Osteoblast (primary cell): ENCODE measurements at regions not wholly inside any gene's neighbourhood (a gene's known extent, or its start where the extent isn't known, plus 50 kb on each side); places are given as distances from the start of the nearest gene placed in this dataset.
"Not testable (repeated sequence)": the region's sequence is repeated elsewhere in the genome, so short reads cannot be mapped to it uniquely, and the experiment has no call there.

Experiments used
- DNase-seq: peaks from one replicate; pipeline ENCODE4 v3.0.0; 2011; ENCODE audit warnings: low spot score, mixed read lengths; ENCODE audit not compliant: insufficient read length; ENCODE audit errors: missing footprints
- H2AFZ ChIP-seq: 2 replicates; pipeline ENCODE4 v1.6.0; 2011; ENCODE audit warnings: mild to moderate bottlenecking, low read length
- H3K27ac ChIP-seq: 2 replicates; pipeline ENCODE4 v1.5.1; 2011; ENCODE audit warnings: mild to moderate bottlenecking, low read depth, low read length, moderate library complexity
- H3K27me3 ChIP-seq: 2 replicates; pipeline ENCODE4 v1.6.0; 2012; ENCODE audit warnings: mild to moderate bottlenecking, control low read depth, inconsistent platforms, low read length, moderate library complexity; ENCODE audit not compliant: insufficient read depth
- H3K36me3 ChIP-seq: 2 replicates; pipeline ENCODE4 v1.5.1; 2011; ENCODE audit warnings: mild to moderate bottlenecking, low read length, control low read depth, moderate library complexity; ENCODE audit not compliant: insufficient read depth
- H3K4me1 ChIP-seq: 2 replicates; pipeline ENCODE4 v1.5.1; 2011; ENCODE audit warnings: mild to moderate bottlenecking, low read length, control low read depth, moderate library complexity; ENCODE audit not compliant: insufficient read depth
- H3K4me2 ChIP-seq: 2 replicates; pipeline ENCODE4 v1.6.0; 2011; ENCODE audit warnings: mild to moderate bottlenecking, low read length; ENCODE audit not compliant: insufficient read depth
- H3K4me3 ChIP-seq: fragments of 200-600 bp; sonication (generic); 3 replicates; pipeline ENCODE4 v1.5.1; 2012; ENCODE audit warnings: mild to moderate bottlenecking, low read length, inconsistent platforms; ENCODE audit not compliant: insufficient read depth
- H3K79me2 ChIP-seq: 2 replicates; pipeline ENCODE4 v1.6.0; 2012; ENCODE audit warnings: mild to moderate bottlenecking, low read length, control low read depth, inconsistent platforms; ENCODE audit not compliant: insufficient read depth
- H3K9me3 ChIP-seq: 2 replicates; pipeline ENCODE4 v1.5.1; 2011; ENCODE audit warnings: low read depth, low read length, control low read depth
- H4K20me1 ChIP-seq: 2 replicates; pipeline ENCODE4 v1.6.0; 2012; ENCODE audit warnings: mild to moderate bottlenecking, low read length, control low read depth; ENCODE audit not compliant: insufficient read depth
- TF ChIP-seq, protein P1 (sequence below): IDR thresholded peaks from 2 replicates; pipeline ENCODE4 v1.5.1; 2011; ENCODE audit warnings: mild to moderate bottlenecking, low read depth, low read length, moderate library complexity; ENCODE audit errors: extremely low read depth

DNA sequence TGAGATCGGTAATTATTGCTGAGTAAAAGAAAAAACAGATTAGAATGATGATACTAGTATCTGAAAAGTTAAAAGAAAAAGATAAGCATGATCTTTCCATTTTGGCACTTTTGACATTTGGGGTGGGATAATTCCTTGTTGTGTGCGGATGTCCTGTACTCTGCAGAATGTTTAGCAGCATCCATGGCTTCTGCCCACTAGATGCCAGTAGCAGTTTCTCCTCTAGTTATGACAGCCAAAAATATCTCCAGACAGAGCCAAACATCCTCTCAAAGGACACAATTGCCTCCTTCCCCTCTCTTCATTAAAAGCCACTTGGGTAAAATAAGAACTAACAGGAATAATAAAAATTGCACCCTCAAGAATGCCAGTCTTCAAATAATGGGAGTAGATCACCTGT is 468.8 kb upstream of the GRM7 start:
- H3K27me3 ChIP-seq: no peaks in the 10 kb centered on the region

DNA sequence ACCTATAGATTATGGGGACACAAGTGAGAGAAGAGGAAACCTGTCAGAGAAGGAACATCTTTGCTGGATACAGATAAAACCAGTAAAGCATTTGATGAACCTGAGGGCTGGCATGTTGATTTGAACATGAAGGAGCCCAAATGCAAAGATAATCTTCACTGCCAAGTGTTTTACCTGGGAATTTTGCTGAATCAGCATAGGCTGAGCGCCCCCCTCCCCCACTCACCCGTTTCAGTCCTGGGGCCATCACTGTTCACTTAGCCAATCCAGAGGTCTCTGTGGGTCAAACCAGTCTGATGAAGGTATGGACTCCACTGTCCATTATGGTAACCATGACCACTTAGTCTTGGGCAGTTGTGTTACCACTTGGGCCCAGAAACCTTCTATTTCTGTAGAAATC is 466.0 kb upstream of the GRM7 start:
- TF ChIP-seq, protein P1, sequence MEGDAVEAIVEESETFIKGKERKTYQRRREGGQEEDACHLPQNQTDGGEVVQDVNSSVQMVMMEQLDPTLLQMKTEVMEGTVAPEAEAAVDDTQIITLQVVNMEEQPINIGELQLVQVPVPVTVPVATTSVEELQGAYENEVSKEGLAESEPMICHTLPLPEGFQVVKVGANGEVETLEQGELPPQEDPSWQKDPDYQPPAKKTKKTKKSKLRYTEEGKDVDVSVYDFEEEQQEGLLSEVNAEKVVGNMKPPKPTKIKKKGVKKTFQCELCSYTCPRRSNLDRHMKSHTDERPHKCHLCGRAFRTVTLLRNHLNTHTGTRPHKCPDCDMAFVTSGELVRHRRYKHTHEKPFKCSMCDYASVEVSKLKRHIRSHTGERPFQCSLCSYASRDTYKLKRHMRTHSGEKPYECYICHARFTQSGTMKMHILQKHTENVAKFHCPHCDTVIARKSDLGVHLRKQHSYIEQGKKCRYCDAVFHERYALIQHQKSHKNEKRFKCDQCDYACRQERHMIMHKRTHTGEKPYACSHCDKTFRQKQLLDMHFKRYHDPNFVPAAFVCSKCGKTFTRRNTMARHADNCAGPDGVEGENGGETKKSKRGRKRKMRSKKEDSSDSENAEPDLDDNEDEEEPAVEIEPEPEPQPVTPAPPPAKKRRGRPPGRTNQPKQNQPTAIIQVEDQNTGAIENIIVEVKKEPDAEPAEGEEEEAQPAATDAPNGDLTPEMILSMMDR: no peak

More for the DNA sequence above, 468.8 kb upstream of the GRM7 start:
- H2AFZ ChIP-seq: no peak overlapping the region
- TF ChIP-seq, protein P1: no peak
- H3K36me3 ChIP-seq: no peaks in the 10 kb centered on the region
- no peak overlapping the region for H3K4me2 ChIP-seq
- no peaks in the 10 kb centered on the region for H3K79me2 ChIP-seq
- H3K9me3 ChIP-seq: no peaks in the 10 kb centered on the region
- no peak overlapping the region for H3K4me3 ChIP-seq
- no peaks in the 10 kb centered on the region for H3K4me1 ChIP-seq
- H3K27ac ChIP-seq: no peak overlapping the region
- no peaks in the 10 kb centered on the region for H4K20me1 ChIP-seq
- no peak for DNase-seq

DNA sequence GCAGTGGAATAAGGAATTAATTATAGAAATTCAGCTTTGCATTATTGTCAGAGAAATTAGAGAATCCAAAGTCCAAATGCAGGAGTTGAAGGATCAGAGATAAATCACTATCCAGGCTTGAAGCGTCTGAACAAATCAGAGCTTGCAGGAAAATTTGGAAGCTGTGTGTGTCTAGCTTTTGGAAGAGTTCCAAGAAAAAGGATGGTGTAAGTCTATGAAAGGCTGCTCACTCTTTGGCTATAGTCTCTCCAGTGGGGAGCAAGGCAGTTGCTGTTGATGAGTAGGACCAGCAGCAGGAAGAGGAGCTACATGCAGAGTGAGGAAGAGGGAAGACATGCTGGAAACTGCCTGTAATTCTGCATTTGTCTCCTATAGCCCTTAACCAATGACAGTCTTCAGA is 464.3 kb upstream of the GRM7 start:
- TF ChIP-seq, protein P1: no peak
- no peak overlapping the region for H3K27ac ChIP-seq
- no peaks in the 10 kb centered on the region for H3K79me2 ChIP-seq
- no peaks in the 10 kb centered on the region for H3K4me1 ChIP-seq
- H4K20me1 ChIP-seq: no peaks in the 10 kb centered on the region
- no peak overlapping the region for H3K4me2 ChIP-seq
- no peak for DNase-seq
- no peaks in the 10 kb centered on the region for H3K36me3 ChIP-seq
- H3K4me3 ChIP-seq: no peak overlapping the region
- H3K9me3 ChIP-seq: no peaks in the 10 kb centered on the region
- no peak overlapping the region for H2AFZ ChIP-seq
- H3K27me3 ChIP-seq: no peaks in the 10 kb centered on the region

More for the DNA sequence above, 466.0 kb upstream of the GRM7 start:
- Histone ChIP-seq H3K27ac (no peak overlapping the region), H4K20me1 (no peaks in the 10 kb centered on the region), H3K27me3 (no peaks in the 10 kb centered on the region), H3K9me3 (no peaks in the 10 kb centered on the region), H3K4me2 (no peak overlapping the region), H3K4me1 (no peaks in the 10 kb centered on the region), H3K36me3 (no peaks in the 10 kb centered on the region), H3K4me3 (no peak overlapping the region), H2AFZ (no peak overlapping the region), H3K79me2 (no peaks in the 10 kb centered on the region)
- no peak for DNase-seq

DNA sequence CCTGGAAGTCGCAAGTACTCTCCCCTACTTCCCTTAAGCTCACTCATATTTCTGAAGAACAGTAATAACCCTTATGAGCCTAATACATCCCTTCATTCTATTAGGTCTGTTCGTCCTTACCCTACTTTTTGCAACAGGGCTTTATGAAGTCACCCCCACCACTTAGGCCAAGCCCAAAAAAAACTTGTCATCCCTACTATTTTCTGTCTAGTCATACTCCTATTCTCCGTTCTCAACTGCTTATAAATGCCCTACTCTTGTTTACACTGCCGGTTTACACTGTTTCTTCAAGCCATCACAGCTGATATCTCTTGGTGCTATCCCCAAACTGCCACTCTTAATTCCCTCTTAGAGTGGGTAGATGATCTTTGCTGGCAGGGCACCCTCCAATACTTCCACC is 458.2 kb upstream of the GRM7 start:
- not testable (repeated sequence) for H3K4me3 ChIP-seq

DNA sequence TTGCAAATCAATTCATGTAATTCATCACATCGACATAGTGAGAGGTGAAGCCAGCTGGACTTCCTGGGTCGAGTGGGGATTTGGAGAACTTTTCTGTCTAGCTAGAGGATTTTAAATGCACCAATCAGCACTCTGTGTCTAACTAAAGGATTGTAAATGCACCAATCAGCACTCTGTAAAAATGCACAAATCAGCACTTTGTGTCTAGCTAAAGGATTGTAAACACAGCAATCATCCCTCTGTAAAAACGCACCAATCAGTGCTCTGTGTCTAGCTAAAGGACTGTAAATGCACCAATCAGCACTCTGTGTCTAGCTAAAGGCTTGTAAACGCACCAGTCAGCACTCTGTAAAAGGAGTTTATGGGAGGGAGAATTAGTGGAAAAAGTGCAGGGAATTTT is 454.0 kb upstream of the GRM7 start:
- not testable (repeated sequence) for H3K79me2 ChIP-seq, H3K27me3 ChIP-seq

More for the DNA sequence above, 458.2 kb upstream of the GRM7 start:
- DNase-seq, H3K27ac ChIP-seq, H3K36me3 ChIP-seq, H4K20me1 ChIP-seq, H2AFZ ChIP-seq, H3K4me1 ChIP-seq, H3K27me3 ChIP-seq, H3K79me2 ChIP-seq, H3K9me3 ChIP-seq, H3K4me2 ChIP-seq: not testable (repeated sequence)

More for the DNA sequence above, 454.0 kb upstream of the GRM7 start:
- not testable (repeated sequence) for H3K4me3 ChIP-seq, H2AFZ ChIP-seq, H3K4me1 ChIP-seq, H3K9me3 ChIP-seq, H3K27ac ChIP-seq, H3K36me3 ChIP-seq, H3K4me2 ChIP-seq, DNase-seq, H4K20me1 ChIP-seq
